ENCODE measurements at regions not wholly inside any gene's neighbourhood (a gene's known extent, or its start where the extent isn't known, plus 50 kb on each side); places are given as distances from the start of the nearest gene placed in this dataset.
"Not testable (repeated sequence)": the region's sequence is repeated elsewhere in the genome, so short reads cannot be mapped to it uniquely, and the experiment has no call there.

GRCh38 chr10:78341953-78342614 is 308.4 kb downstream of the RPS24 start (continued):
- TF ChIP-seq TAF1 (IDR thresholded peaks at IDR 0.05; ENCODE audit: borderline replicate concordance, low read depth, low read length) (no peak), SIN3A (IDR thresholded peaks at IDR 0.05; ENCODE audit: borderline replicate concordance, low read depth, low read length) (no peak), IRF3 (IDR thresholded peaks at IDR 0.05; ENCODE audit: low read depth, low read length) (no peak)

- Histone ChIP-seq H3K4me1 (ENCODE audit: control insufficient read depth in 1 of 2, insufficient read depth in 2 of 2, low read depth in 1 of 2, low read length in 1 of 2) (no peaks in the 10 kb centered on the region; a peak in 1 of 4 replicates), H2AFZ (ENCODE audit: low read depth) (no peak overlapping the region), H3K9me2 (no peaks in the 10 kb centered on the region), H3K4me2 (no peak overlapping the region), H3K9ac (no peak overlapping the region), H3K36me3 (replicated peaks in 1 of 2; ENCODE audit: control insufficient read depth in 1 of 2, insufficient read depth in 2 of 2, low read length in 1 of 2) (no peaks in the 10 kb centered on the region), H3K4me3 (ENCODE audit: low read depth in 2 of 2, low read length in 1 of 2) (no peak overlapping the region), H3K27ac (ENCODE audit: low read depth in 2 of 2, low read length in 1 of 2) (no peak overlapping the region), H3K27me3 (ENCODE audit: insufficient read depth) (no peaks in the 10 kb centered on the region), H3K9me3 (no peaks in the 10 kb centered on the region), H4K20me1 (ENCODE audit: insufficient read depth) (no peaks in the 10 kb centered on the region), H3F3A (replicated peaks; ENCODE audit: insufficient read depth) (no peaks in the 10 kb centered on the region), H3K79me2 (ENCODE audit: insufficient read depth) (no peaks in the 10 kb centered on the region)
- DNase-seq: no peak
- ChIA-PET CTCF (no interaction called here), POLR2A (interaction anchor here (0.6 kb wide), 2 partner anchors 67 to 842 kb away, joined by 3 to 7 read pairs; no protein-coding TSS in a partner anchor)
- TF ChIP-seq FOXM1 (IDR thresholded peaks at IDR 0.05; ENCODE audit: low read depth) (no peak), USF2 (IDR thresholded peaks at IDR 0.05; ENCODE audit: borderline replicate concordance, low read depth, low read length) (no peak), FOSL2 (IDR thresholded peaks at IDR 0.05; ENCODE audit: borderline replicate concordance, low read depth) (no peak), FOXJ3 (CRISPR knock-in tag; IDR thresholded peaks at IDR 0.05) (no peak)
- WGBS (ENCODE audit: low lambda C conversion rate): 83% methylated on average over 8 of the region's 11 CpGs
Measured at GRCh38 chr10:78342827-78343653, 309.4 kb downstream of the RPS24 start.

- CTCF ChIA-PET; H3K4me1 ChIP-seq (ENCODE audit: control insufficient read depth in 1 of 2, insufficient read depth in 2 of 2, low read depth in 1 of 2, low read length in 1 of 2); H3K4me3 ChIP-seq (ENCODE audit: low read depth in 2 of 2, low read length in 1 of 2); H3K27ac ChIP-seq (ENCODE audit: low read depth in 2 of 2, low read length in 1 of 2); H3K4me2 ChIP-seq; H3K79me2 ChIP-seq (ENCODE audit: insufficient read depth); H3K9ac ChIP-seq; H4K20me1 ChIP-seq (ENCODE audit: insufficient read depth); DNase-seq; H3F3A ChIP-seq (replicated peaks; ENCODE audit: insufficient read depth); H3K9me2 ChIP-seq; H3K36me3 ChIP-seq (replicated peaks in 1 of 2; ENCODE audit: control insufficient read depth in 1 of 2, insufficient read depth in 2 of 2, low read length in 1 of 2); POLR2A ChIA-PET; H2AFZ ChIP-seq (ENCODE audit: low read depth); H3K9me3 ChIP-seq; H3K27me3 ChIP-seq (ENCODE audit: insufficient read depth): not testable (repeated sequence)
- 79% methylated on average over 8 of the region's 8 CpGs for WGBS (ENCODE audit: low lambda C conversion rate)
Measured at GRCh38 chr10:78344257-78344656, 310.6 kb downstream of the RPS24 start.

GRCh38 chr10:78345515-78345914 is 311.9 kb downstream of the RPS24 start:
- H3K36me3 ChIP-seq (replicated peaks in 1 of 2; ENCODE audit: control insufficient read depth in 1 of 2, insufficient read depth in 2 of 2, low read length in 1 of 2); H3K9ac ChIP-seq; H3K4me1 ChIP-seq (ENCODE audit: control insufficient read depth in 1 of 2, insufficient read depth in 2 of 2, low read depth in 1 of 2, low read length in 1 of 2); H3K9me3 ChIP-seq; H3K27me3 ChIP-seq (ENCODE audit: insufficient read depth); H3K4me2 ChIP-seq; H2AFZ ChIP-seq (ENCODE audit: low read depth); H4K20me1 ChIP-seq (ENCODE audit: insufficient read depth); DNase-seq; CTCF ChIA-PET; H3F3A ChIP-seq (replicated peaks; ENCODE audit: insufficient read depth); POLR2A ChIA-PET; H3K27ac ChIP-seq (ENCODE audit: low read depth in 2 of 2, low read length in 1 of 2); H3K4me3 ChIP-seq (ENCODE audit: low read depth in 2 of 2, low read length in 1 of 2); H3K79me2 ChIP-seq (ENCODE audit: insufficient read depth); H3K9me2 ChIP-seq: not testable (repeated sequence)
- 74% methylated on average over 3 of the region's 3 CpGs for WGBS (ENCODE audit: low lambda C conversion rate)
